Osteoblast (primary cell): ENCODE measurements at regions not wholly inside any gene's neighbourhood (a gene's known extent, or its start where the extent isn't known, plus 50 kb on each side); places are given as distances from the start of the nearest gene placed in this dataset.

ENCODE experiments used
- DNase-seq: peaks from one replicate; pipeline ENCODE4 v3.0.0; 2011; ENCODE audit warnings: low spot score, mixed read lengths; ENCODE audit not compliant: insufficient read length; ENCODE audit errors: missing footprints
- H2AFZ ChIP-seq: 2 replicates; pipeline ENCODE4 v1.6.0; 2011; ENCODE audit warnings: mild to moderate bottlenecking, low read length
- H3K27ac ChIP-seq: 2 replicates; pipeline ENCODE4 v1.5.1; 2011; ENCODE audit warnings: mild to moderate bottlenecking, low read depth, low read length, moderate library complexity
- H3K27me3 ChIP-seq: 2 replicates; pipeline ENCODE4 v1.6.0; 2012; ENCODE audit warnings: mild to moderate bottlenecking, control low read depth, inconsistent platforms, low read length, moderate library complexity; ENCODE audit not compliant: insufficient read depth
- H3K36me3 ChIP-seq: 2 replicates; pipeline ENCODE4 v1.5.1; 2011; ENCODE audit warnings: mild to moderate bottlenecking, low read length, control low read depth, moderate library complexity; ENCODE audit not compliant: insufficient read depth
- H3K4me1 ChIP-seq: 2 replicates; pipeline ENCODE4 v1.5.1; 2011; ENCODE audit warnings: mild to moderate bottlenecking, low read length, control low read depth, moderate library complexity; ENCODE audit not compliant: insufficient read depth
- H3K4me2 ChIP-seq: 2 replicates; pipeline ENCODE4 v1.6.0; 2011; ENCODE audit warnings: mild to moderate bottlenecking, low read length; ENCODE audit not compliant: insufficient read depth
- H3K4me3 ChIP-seq: fragments of 200-600 bp; sonication (generic); 3 replicates; pipeline ENCODE4 v1.5.1; 2012; ENCODE audit warnings: mild to moderate bottlenecking, low read length, inconsistent platforms; ENCODE audit not compliant: insufficient read depth
- H3K79me2 ChIP-seq: 2 replicates; pipeline ENCODE4 v1.6.0; 2012; ENCODE audit warnings: mild to moderate bottlenecking, low read length, control low read depth, inconsistent platforms; ENCODE audit not compliant: insufficient read depth
- H3K9me3 ChIP-seq: 2 replicates; pipeline ENCODE4 v1.5.1; 2011; ENCODE audit warnings: low read depth, low read length, control low read depth
- H4K20me1 ChIP-seq: 2 replicates; pipeline ENCODE4 v1.6.0; 2012; ENCODE audit warnings: mild to moderate bottlenecking, low read length, control low read depth; ENCODE audit not compliant: insufficient read depth
- CTCF ChIP-seq: IDR thresholded peaks from 2 replicates; pipeline ENCODE4 v1.5.1; 2011; ENCODE audit warnings: mild to moderate bottlenecking, low read depth, low read length, moderate library complexity; ENCODE audit errors: extremely low read depth

GRCh38 chr5:111645303-111645838 is 111.6 kb downstream of the NREP start:
- peaks cover 14% of the 10 kb centered on the region for H3K4me1 ChIP-seq
- H4K20me1 ChIP-seq, result no peaks in the 10 kb centered on the region
- H3K9me3 ChIP-seq, result no peaks in the 10 kb centered on the region
- H3K4me2 ChIP-seq, result no peak overlapping the region
- no peak for DNase-seq
- no peak overlapping the region for H3K27ac ChIP-seq
- H3K36me3 ChIP-seq, result no peaks in the 10 kb centered on the region
- H3K27me3 ChIP-seq, result no peaks in the 10 kb centered on the region
- H3K79me2 ChIP-seq, result no peaks in the 10 kb centered on the region
- no peak overlapping the region for H2AFZ ChIP-seq
- TF ChIP-seq CTCF, result no peak
- H3K4me3 ChIP-seq, result no peak overlapping the region

GRCh38 chr5:111643499-111643898 is 113.5 kb downstream of the NREP start:
- H4K20me1 ChIP-seq, result no peaks in the 10 kb centered on the region
- peaks cover 7% of the 10 kb centered on the region for H3K4me1 ChIP-seq
- no peak for DNase-seq
- H3K79me2 ChIP-seq, result no peaks in the 10 kb centered on the region
- H3K27ac ChIP-seq, result no peak overlapping the region
- no peak for TF ChIP-seq CTCF
- H3K36me3 ChIP-seq, result no peaks in the 10 kb centered on the region
- no peak overlapping the region for H3K4me3 ChIP-seq
- H3K9me3 ChIP-seq, result peaks cover 2% of the 10 kb centered on the region
- no peak overlapping the region for H3K4me2 ChIP-seq
- H2AFZ ChIP-seq, result no peak overlapping the region
- H3K27me3 ChIP-seq, result no peaks in the 10 kb centered on the region

- H3K36me3 ChIP-seq, result no peaks in the 10 kb centered on the region
- DNase-seq, result peak; percentile 76
- H3K27me3 ChIP-seq, result no peaks in the 10 kb centered on the region
- H2AFZ ChIP-seq, result no peak overlapping the region
- H3K4me3 ChIP-seq, result no peak overlapping the region
- peaks cover 7% of the 10 kb centered on the region for H3K4me1 ChIP-seq
- peak overlapping the region; percentile 41 for H3K4me2 ChIP-seq
- H4K20me1 ChIP-seq, result no peaks in the 10 kb centered on the region
- no peak for TF ChIP-seq CTCF
- peak overlapping the region; percentile 57 for H3K27ac ChIP-seq
- H3K79me2 ChIP-seq, result no peaks in the 10 kb centered on the region
- peaks cover 2% of the 10 kb centered on the region for H3K9me3 ChIP-seq
Observed at GRCh38 chr5:111641533-111642233, 115.3 kb downstream of the NREP start.

GRCh38 chr5:111639912-111640311 is 117.1 kb downstream of the NREP start:
- DNase-seq, result no peak
- Histone ChIP-seq H2AFZ (no peak overlapping the region), H3K4me3 (no peak overlapping the region), H3K27ac (no peak overlapping the region), H3K36me3 (no peaks in the 10 kb centered on the region), H3K4me1 (peaks cover 18% of the 10 kb centered on the region), H3K4me2 (no peak overlapping the region), H3K79me2 (no peaks in the 10 kb centered on the region), H3K9me3 (peaks cover 2% of the 10 kb centered on the region), H3K27me3 (no peaks in the 10 kb centered on the region), H4K20me1 (no peaks in the 10 kb centered on the region)
- TF ChIP-seq CTCF, result no peak
